ENCODE measurements at regions not wholly inside any gene's neighbourhood (a gene's known extent, or its start where the extent isn't known, plus 50 kb on each side); places are given as distances from the start of the nearest gene placed in this dataset.

GRCh38 chr6:149248693-149249369 is 68.7 kb upstream of the TAB2 start:
- WGBS, 2 donors = 53 to 63% methylated on average over 4 of the region's 4 CpGs
- no peak for DNase-seq
- H3K27me3 ChIP-seq = peaks cover 0 to 59% (median 0%) of the 10 kb centered on the region in 4 donors
- peaks cover 0 to 25% (median 0%) of the 10 kb centered on the region in 3 donors for H3K4me1 ChIP-seq
- H3K27ac ChIP-seq = no peak overlapping the region
- no peak overlapping the region for H3K4me3 ChIP-seq
- TF ChIP-seq, protein P1, sequence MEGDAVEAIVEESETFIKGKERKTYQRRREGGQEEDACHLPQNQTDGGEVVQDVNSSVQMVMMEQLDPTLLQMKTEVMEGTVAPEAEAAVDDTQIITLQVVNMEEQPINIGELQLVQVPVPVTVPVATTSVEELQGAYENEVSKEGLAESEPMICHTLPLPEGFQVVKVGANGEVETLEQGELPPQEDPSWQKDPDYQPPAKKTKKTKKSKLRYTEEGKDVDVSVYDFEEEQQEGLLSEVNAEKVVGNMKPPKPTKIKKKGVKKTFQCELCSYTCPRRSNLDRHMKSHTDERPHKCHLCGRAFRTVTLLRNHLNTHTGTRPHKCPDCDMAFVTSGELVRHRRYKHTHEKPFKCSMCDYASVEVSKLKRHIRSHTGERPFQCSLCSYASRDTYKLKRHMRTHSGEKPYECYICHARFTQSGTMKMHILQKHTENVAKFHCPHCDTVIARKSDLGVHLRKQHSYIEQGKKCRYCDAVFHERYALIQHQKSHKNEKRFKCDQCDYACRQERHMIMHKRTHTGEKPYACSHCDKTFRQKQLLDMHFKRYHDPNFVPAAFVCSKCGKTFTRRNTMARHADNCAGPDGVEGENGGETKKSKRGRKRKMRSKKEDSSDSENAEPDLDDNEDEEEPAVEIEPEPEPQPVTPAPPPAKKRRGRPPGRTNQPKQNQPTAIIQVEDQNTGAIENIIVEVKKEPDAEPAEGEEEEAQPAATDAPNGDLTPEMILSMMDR (IDR thresholded peaks at IDR 0.05) = no peak
- no peak for TF ChIP-seq POLR2A (IDR thresholded peaks at IDR 0.05)
- H3K9me3 ChIP-seq = no peaks in the 10 kb centered on the region
- intact Hi-C loops (cut with DNase I) = no loop called here
- no peaks in the 10 kb centered on the region for H3K36me3 ChIP-seq

DNA sequence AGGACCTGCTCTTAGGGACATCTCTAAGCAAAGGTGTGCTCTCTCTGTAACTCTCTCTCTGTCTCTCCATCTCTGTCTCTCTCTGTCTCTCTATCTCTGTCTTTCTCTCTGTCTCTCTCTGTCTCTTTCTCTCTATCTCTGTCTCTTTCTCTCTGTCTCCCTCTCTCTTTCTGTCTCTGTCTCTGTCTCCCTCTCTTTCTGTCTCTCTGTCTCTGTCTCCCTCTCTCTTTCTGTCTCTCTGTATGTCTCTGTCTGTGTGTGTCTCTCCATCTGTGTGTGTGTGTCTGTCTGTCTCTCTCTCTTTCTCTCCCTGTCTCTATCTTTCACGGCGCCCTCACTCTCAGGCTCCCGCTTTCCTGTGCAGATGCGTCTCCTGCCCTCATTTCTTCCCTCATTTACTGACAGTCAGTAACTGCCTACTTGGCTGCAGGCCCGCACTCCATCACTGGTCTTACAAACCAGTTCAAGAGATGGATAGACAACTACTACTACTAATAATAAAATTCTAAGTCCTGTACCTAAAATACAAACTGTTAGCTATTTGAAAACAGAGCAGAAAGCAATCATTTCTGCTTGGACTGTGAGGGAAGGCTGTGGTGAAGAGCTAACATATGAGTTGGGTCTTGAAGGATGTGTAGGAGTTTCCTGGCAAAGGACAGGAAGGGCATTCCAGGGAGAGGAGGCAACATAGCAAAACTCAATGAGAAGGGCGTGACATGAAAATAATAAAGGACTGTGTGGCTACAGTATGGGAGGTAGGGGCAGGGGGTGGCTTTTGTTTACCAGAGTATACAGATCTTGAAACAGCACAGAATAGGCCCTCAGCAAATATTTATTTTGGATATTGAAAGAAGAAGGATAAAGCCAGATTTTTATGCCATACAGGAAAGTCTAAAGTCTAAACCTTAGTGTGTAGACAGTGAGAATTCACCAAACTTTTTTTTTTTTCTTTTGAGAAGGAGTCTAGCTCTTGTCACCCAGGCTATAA is 67.8 kb upstream of the TAB2 start:
- no peak for TF ChIP-seq POLR2A (IDR thresholded peaks at IDR 0.05)
- TF ChIP-seq, protein P1 (IDR thresholded peaks at IDR 0.05) = no peak
- no peaks in the 10 kb centered on the region for H3K9me3 ChIP-seq
- no peaks in the 10 kb centered on the region for H3K36me3 ChIP-seq
- no peak overlapping the region for H3K4me3 ChIP-seq
- WGBS, 2 donors = 90 to 95% methylated on average over 5 to 6 of the region's 6 CpGs
- intact Hi-C loops (cut with DNase I) = no loop called here
- DNase-seq = no peak
- no peak overlapping the region for H3K27ac ChIP-seq
- peaks cover 0 to 25% (median 0%) of the 10 kb centered on the region in 3 donors for H3K4me1 ChIP-seq
- H3K27me3 ChIP-seq = peaks cover 0 to 58% (median 0%) of the 10 kb centered on the region in 4 donors

DNA sequence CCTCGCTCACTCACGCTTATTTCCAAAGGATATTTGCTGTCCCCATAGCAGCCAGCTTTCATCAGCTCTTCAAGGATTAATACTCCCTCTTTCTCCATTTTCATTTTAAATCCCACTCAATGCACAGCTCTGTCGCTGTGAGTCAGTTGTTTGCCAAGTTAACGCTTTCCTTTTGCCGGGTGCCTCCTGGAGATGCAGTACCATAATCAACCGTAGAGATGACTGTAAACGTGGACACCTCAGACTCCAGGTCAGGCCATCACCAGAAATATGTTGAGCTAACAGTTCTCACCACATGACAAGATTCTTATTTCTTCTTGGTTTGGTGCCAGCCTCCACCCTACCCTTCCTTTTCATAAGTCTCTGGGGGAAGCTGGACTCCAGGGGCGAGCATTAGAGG is 66.6 kb upstream of the TAB2 start:
- H3K4me1 ChIP-seq = peaks cover 0 to 25% (median 0%) of the 10 kb centered on the region in 3 donors
- H3K4me3 ChIP-seq = no peak overlapping the region
- TF ChIP-seq POLR2A (IDR thresholded peaks at IDR 0.05) = no peak
- TF ChIP-seq, protein P1 (IDR thresholded peaks at IDR 0.05) = peak in 2 of 6 experiments; percentile 5 to 29
- no peaks in the 10 kb centered on the region for H3K9me3 ChIP-seq
- no peak overlapping the region for H3K27ac ChIP-seq
- H3K36me3 ChIP-seq = no peaks in the 10 kb centered on the region
- intact Hi-C loops (cut with DNase I) = no loop called here
- H3K27me3 ChIP-seq = peaks cover 0 to 55% (median 0%) of the 10 kb centered on the region in 4 donors
- DNase-seq = no peak
- 19 to 47% methylated on average over 8 of the region's 8 CpGs for WGBS, 2 donors

DNA sequence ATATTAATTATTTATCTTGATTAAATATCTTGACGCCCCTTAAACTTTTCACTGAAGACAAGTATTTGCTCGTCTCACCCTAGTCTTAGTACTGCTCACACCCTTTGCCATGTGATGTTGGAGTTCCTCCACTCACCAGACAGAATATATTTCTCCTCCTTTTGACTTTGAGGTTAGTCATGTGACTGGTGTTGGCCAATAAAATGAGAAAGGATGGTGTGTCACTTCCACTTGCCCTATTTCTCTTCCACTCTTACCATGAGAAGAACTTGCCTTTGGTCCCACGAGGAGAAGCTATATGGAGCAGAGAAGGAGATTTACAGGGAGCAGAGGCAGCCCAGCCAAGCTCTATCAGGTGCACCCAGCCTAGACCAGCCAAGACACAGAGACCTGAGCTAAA is 64.9 kb upstream of the TAB2 start:
- intact Hi-C loops (cut with DNase I) = no loop called here
- TF ChIP-seq POLR2A (IDR thresholded peaks at IDR 0.05) = no peak
- TF ChIP-seq, protein P1 (IDR thresholded peaks at IDR 0.05) = no peak
- H3K27ac ChIP-seq = no peak overlapping the region
- H3K4me3 ChIP-seq = no peak overlapping the region
- no peaks in the 10 kb centered on the region for H3K9me3 ChIP-seq
- peaks cover 0 to 25% (median 0%) of the 10 kb centered on the region in 3 donors for H3K4me1 ChIP-seq
- H3K27me3 ChIP-seq = peaks cover 0 to 50% (median 0%) of the 10 kb centered on the region in 4 donors
- WGBS, 2 donors = 59 to 61% methylated on average over 3 of the region's 3 CpGs
- DNase-seq = no peak
- H3K36me3 ChIP-seq = no peaks in the 10 kb centered on the region

- intact Hi-C loops (cut with DNase I) = no loop called here
- H3K4me1 ChIP-seq = peaks cover 0 to 25% (median 0%) of the 10 kb centered on the region in 3 donors
- no peaks in the 10 kb centered on the region for H3K9me3 ChIP-seq
- TF ChIP-seq, protein P1 (IDR thresholded peaks at IDR 0.05) = no peak
- no peak for TF ChIP-seq POLR2A (IDR thresholded peaks at IDR 0.05)
- no peak overlapping the region for H3K4me3 ChIP-seq
- WGBS, 2 donors = 52 to 100% methylated on average over 2 of the region's 2 CpGs
- no peak for DNase-seq
- no peak overlapping the region for H3K27ac ChIP-seq
- no peaks in the 10 kb centered on the region for H3K36me3 ChIP-seq
- H3K27me3 ChIP-seq = peaks cover 0 to 42% (median 0%) of the 10 kb centered on the region in 4 donors
Observed at GRCh38 chr6:149254253-149254652, 63.3 kb upstream of the TAB2 start.
